Fibroblast of skin of back (primary cell): ENCODE measurements at regions not wholly inside any gene's neighbourhood (a gene's known extent, or its start where the extent isn't known, plus 50 kb on each side); places are given as distances from the start of the nearest gene placed in this dataset.
A peak's percentile ranks its signal among the peaks of the same experiment; 100 is the strongest.

ENCODE experiments used
- DNase-seq: peaks from one replicate; pipeline ENCODE4 v3.0.0-alpha.2; 2013

- DNase-seq: no peak
Measured at GRCh38 chr2:191515551-191515950, 162.4 kb upstream of the NABP1 start.

- DNase-seq: no peak
Measured at GRCh38 chr2:191516260-191516659, 161.7 kb upstream of the NABP1 start.

GRCh38 chr2:191521608-191522208, 156.2 kb upstream of the NABP1 start:
- peak; percentile 36 for DNase-seq

- DNase-seq: no peak
Measured at GRCh38 chr2:191522478-191523120, 155.3 kb upstream of the NABP1 start.

GRCh38 chr2:191526091-191526490, 151.8 kb upstream of the NABP1 start:
- no peak for DNase-seq

- DNase-seq: no peak
Measured at GRCh38 chr2:191526536-191526935, 151.4 kb upstream of the NABP1 start.

GRCh38 chr2:191526953-191527556, 150.9 kb upstream of the NABP1 start:
- DNase-seq: no peak

GRCh38 chr2:191530618-191531017, 147.3 kb upstream of the NABP1 start:
- DNase-seq: no peak

- no peak for DNase-seq
Measured at GRCh38 chr2:191533693-191534180, 144.2 kb upstream of the NABP1 start.

GRCh38 chr2:191537921-191538320, 140.0 kb upstream of the NABP1 start:
- DNase-seq: no peak

- no peak for DNase-seq
Measured at GRCh38 chr2:191538334-191538903, 139.5 kb upstream of the NABP1 start.

- peak; percentile 47 for DNase-seq
Measured at GRCh38 chr2:191539068-191539467, 138.9 kb upstream of the NABP1 start.

GRCh38 chr2:191540681-191541080, 137.3 kb upstream of the NABP1 start:
- DNase-seq: no peak

GRCh38 chr2:191543708-191544107, 134.2 kb upstream of the NABP1 start:
- no peak for DNase-seq

GRCh38 chr2:191544461-191545062, 133.4 kb upstream of the NABP1 start:
- DNase-seq: no peak

- no peak for DNase-seq
Measured at GRCh38 chr2:191545361-191545760, 132.6 kb upstream of the NABP1 start.

GRCh38 chr2:191552066-191552465, 125.9 kb upstream of the NABP1 start:
- DNase-seq: no peak

- DNase-seq: no peak
Measured at GRCh38 chr2:191554240-191554639, 123.7 kb upstream of the NABP1 start.

GRCh38 chr2:191555092-191555742, 122.7 kb upstream of the NABP1 start:
- peak; percentile 77 for DNase-seq

GRCh38 chr2:191556463-191556862, 121.5 kb upstream of the NABP1 start:
- no peak for DNase-seq

GRCh38 chr2:191557841-191558240, 120.1 kb upstream of the NABP1 start:
- no peak for DNase-seq

- DNase-seq: no peak
Measured at GRCh38 chr2:191559569-191559968, 118.4 kb upstream of the NABP1 start.
